GM18873 (cell line): ENCODE measurements at regions not wholly inside any gene's neighbourhood (a gene's known extent, or its start where the extent isn't known, plus 50 kb on each side); places are given as distances from the start of the nearest gene placed in this dataset.
"Not testable (repeated sequence)": the region's sequence is repeated elsewhere in the genome, so short reads cannot be mapped to it uniquely, and the experiment has no call there.

ENCODE experiments used
- ATAC-seq: cut with Tn5 transposase; IDR thresholded peaks from one replicate; pipeline ENCODE4 v1.9.1; 2021; ENCODE audit warnings: mild to moderate bottlenecking, moderate library complexity, moderate number of reproducible peaks; ENCODE audit not compliant: unreplicated experiment, low FRiP score

- ATAC-seq, result no peak
Measured at GRCh38 chr13:56459286-56459685, 681.4 kb upstream of the PRR20A start.

DNA sequence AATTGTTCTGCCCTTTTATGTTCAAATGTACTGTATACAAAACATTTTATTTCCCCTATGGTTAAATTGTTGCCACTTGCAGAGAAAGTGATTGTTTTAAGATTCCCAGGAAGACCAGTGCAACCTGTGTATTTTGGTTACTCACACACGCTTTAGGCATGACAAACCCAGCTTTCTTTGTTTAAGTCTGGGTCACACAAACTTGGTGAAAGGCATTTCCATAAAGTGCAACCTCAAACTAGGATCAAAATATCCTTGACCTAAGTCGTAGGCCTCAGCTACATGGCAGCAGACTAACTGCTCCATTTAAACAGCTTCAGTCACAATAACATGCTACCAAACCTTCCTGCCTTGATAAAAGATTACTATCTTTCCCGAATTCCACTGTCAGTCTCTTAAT is 639.0 kb upstream of the PRR20A start:
- ATAC-seq, result no peak

- no peak for ATAC-seq
Measured at GRCh38 chr13:56510836-56511235, 629.9 kb upstream of the PRR20A start.

DNA sequence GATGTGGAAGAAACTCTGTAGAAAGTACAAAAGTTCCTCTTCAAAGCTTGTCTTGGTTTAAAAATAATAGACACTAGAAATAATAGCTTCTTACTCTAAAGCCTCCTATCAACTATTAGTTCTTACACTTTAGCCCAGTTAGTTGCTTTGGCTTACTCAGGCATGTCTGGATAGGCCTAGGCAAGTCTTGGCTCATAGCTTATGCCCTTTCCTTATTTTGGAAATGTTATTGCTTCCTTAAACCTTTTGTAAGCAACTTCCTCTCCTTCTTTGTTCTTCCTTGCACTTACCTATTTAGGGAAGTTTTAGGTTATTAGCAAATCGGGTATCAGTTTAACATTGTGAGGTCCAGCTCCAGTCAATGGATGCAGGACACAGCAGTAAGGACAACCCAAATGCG is 628.4 kb upstream of the PRR20A start:
- not testable (repeated sequence) for ATAC-seq

DNA sequence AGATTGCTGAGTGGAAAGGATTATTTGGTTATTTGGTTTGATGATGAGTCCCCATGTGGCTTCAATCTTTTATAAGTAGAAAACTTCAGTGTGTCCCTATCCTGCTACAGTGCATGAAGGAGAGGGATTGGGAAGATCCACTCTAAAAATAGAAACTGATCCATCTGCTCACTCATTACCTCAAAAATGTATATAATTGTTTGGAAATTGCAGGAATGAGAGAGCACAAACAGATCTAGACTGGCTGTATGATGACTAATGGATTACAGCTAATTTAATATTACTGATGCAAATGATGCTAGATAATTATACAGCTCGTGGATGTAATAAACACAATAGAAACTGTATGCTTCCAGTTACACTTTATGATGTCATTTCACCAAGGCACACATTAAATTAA is 625.3 kb upstream of the PRR20A start:
- no peak for ATAC-seq

GRCh38 chr13:56528040-56528790 is 612.5 kb upstream of the PRR20A start:
- no peak for ATAC-seq

- ATAC-seq, result no peak
Measured at GRCh38 chr13:56530096-56530495, 610.6 kb upstream of the PRR20A start.

- not testable (repeated sequence) for ATAC-seq
Measured at GRCh38 chr13:56547921-56548320, 592.8 kb upstream of the PRR20A start.

- no peak for ATAC-seq
Measured at GRCh38 chr13:56558698-56559320, 581.9 kb upstream of the PRR20A start.

DNA sequence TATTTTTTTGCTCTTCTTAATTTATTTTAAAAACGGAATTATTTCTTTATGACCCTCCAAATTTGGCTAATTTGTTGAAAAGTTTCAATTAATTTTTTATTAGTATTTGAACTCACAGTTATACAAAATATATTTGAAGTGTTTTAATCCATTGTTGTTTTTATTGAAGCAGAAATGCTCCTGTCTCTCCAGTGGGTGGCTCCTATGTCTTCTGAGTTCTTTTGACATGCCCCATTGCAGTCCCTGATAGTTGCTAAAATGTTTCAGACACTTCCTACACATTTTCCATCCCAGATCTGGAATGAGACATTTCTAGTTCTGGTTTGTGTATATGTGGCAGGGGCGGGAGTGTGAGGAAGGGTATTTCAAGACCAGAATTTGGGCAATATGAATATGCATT is 579.4 kb upstream of the PRR20A start:
- ATAC-seq, result no peak

GRCh38 chr13:56563663-56564062 is 577.1 kb upstream of the PRR20A start:
- ATAC-seq, result no peak

GRCh38 chr13:56586976-56587375 is 553.7 kb upstream of the PRR20A start:
- ATAC-seq, result no peak

DNA sequence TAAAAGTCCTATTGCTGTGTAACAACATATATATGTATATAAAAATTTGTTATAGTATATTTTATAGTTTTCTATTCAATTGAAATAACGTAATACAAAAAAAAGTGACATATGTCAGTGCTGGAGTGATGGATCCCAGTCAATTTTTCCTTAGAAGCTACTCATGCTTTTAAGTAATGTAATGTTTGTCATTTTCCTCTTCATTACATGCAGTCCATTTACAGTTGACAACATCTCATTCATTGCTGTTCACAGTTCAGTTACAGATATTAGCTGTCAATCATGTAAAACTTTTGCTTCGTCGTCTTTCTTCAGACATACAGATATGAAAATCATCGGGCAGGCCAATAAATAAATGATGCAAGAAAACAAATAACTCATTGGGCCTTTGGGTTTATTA is 525.1 kb upstream of the PRR20A start:
- ATAC-seq, result no peak

- ATAC-seq, result no peak
Measured at GRCh38 chr13:56622840-56623239, 517.9 kb upstream of the PRR20A start.

GRCh38 chr13:56628886-56629285 is 511.8 kb upstream of the PRR20A start:
- not testable (repeated sequence) for ATAC-seq

DNA sequence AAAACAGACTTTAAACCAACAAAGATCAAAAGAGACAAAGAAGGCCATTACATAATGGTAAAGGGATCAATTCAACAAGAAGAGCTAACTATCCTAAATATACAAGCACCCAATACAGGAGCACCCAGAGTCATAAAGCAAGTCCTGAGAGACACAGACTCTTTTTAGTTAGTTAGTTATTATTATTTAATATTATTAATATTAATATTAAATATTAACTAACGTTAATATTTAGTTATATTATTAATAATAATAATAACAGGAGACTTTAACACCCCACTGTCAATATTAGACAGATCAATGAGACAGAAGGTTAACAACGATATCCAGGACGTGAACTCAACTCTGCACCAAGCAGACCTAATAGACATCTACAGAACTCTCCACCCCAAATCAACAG is 509.7 kb upstream of the PRR20A start:
- not testable (repeated sequence) for ATAC-seq

GRCh38 chr13:56653043-56653442 is 487.7 kb upstream of the PRR20A start:
- no peak for ATAC-seq

DNA sequence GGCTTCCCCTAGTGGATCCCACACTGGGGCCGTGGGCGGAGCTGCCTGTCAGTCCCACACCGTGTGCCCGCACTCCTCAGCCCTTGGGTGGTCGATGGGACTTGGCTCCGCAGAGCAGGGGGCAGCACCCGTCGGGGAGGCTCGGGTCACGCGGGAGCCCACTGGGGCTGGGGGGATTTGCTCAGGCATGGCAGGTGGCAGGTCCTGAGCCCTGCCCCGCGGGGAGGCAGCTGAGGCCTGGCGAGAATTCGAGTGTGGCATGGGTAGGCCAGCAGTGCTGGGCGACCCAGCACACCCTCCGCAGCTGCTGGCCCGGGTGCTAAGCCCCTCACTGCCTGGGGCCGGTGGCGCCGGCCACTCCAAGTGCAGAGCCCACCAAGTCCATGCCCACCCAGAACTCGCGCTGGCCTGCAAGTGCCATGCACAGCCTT is 481.7 kb upstream of the PRR20A start:
- no peak for ATAC-seq

DNA sequence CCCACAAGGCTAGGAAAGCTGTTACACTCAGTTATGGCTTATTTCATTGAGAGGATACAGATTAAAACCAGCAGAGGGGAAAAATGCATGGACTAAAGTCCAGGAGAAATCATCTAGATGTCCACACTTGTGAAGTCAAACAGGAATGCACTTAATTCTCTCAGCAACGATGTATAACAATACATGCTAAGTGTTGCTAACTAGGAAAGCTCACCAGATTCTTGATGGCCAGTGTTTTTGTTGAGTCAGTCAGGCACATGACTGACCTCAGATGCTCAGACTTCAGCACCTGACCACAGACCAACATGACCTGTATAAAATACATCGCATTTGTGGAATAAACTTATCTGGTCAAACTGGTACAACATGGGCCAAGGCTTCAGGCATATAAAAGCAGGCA is 470.2 kb upstream of the PRR20A start:
- ATAC-seq, result no peak

GRCh38 chr13:56681404-56681803 is 459.3 kb upstream of the PRR20A start:
- ATAC-seq, result no peak

DNA sequence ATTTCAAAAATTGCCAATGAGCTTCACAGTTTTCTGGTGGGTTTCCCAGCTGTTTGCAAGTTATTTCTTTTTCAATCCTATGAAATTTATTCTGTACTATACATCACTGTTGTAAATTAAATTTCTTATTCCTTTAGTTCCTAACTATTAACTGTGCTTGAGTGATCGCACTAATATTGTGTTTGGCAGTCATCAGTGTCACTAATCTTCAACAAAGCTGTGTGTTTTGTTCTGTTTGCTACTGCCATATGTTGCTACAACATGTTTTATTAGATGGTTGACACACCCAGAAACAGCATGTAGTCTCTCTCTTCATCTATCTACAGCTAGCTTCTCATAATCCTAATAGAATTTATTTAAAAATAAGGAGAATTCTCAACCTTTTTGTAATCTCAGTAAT is 453.6 kb upstream of the PRR20A start:
- ATAC-seq, result no peak

DNA sequence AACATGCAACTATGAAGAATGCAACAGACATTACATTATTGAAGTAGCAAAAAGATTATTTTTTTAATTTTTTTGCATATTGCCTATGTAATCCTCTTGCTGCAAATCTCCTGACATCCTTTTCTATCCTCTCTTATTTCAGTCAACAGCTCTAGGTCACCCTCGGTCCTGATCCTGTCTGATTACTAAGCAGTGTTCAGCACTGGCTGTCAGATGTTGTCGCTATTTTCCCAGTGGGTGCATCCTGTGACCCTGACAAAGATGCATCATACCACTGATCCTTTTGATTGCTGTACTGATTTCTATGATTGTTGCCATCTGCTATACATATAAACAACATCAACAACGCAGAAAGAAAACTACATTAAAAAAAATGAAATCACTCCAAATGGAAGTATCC is 443.7 kb upstream of the PRR20A start:
- ATAC-seq, result no peak
